IPS-11a (cell line): ENCODE measurements at regions not wholly inside any gene's neighbourhood (a gene's known extent, or its start where the extent isn't known, plus 50 kb on each side); places are given as distances from the start of the nearest gene placed in this dataset.

Source experiments
- H3K4me3 ChIP-seq: one replicate; pipeline ENCODE4 v1.5.1; 2013; ENCODE audit warnings: low read depth, low read length, control low read depth

DNA sequence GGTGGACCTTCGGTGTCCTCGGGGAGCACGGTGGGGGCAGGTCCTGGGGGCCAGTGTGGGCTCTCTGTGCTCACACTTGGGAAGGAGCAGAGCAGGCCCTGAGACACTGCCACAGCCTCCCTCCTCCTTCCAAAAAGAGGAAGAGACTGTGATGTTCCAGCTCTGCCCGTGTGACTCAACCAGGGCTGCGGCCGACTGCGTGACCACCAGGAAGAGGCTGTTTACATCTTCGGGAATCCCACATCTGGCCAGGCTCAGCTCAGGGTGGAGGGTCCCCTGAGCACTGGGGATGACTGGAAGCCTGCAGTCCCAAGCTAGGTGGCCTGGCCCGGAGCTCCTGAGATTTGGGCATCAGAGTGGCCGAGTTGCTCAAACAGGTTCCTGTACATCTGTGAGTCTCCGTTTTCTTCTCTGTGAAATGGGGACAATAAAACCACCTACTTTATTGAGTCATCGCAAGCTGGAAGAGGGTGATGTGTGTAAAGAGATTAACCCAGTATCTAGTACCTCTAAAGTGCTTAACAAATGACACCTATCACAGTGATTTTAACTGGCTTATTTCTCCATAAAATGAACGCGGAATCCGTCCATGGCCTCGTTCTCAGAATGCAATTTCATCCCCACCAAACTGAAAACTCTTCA lies 242.1 kb downstream of the DLL1 start:
- H3K4me3 ChIP-seq = no peak overlapping the region

DNA sequence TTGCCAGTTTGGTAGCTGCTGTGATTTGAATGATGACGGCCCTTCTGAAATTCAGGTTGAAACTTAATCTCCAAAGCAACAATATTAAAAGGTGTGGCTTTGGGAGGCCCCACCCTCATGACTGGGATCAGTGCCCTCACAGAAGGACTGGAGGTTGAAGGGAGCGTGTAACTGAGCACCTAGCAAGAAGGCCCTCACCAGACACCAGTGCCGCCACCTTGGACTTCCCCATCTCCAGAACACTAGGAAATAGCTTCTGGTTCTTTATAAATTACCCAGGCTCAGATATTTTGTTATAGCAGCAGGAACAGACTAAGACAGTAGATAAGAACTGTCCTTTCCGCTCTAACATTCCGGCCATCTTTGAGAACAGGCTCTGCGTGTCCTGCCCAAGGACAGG lies 243.1 kb downstream of the DLL1 start:
- no peak overlapping the region for H3K4me3 ChIP-seq

DNA sequence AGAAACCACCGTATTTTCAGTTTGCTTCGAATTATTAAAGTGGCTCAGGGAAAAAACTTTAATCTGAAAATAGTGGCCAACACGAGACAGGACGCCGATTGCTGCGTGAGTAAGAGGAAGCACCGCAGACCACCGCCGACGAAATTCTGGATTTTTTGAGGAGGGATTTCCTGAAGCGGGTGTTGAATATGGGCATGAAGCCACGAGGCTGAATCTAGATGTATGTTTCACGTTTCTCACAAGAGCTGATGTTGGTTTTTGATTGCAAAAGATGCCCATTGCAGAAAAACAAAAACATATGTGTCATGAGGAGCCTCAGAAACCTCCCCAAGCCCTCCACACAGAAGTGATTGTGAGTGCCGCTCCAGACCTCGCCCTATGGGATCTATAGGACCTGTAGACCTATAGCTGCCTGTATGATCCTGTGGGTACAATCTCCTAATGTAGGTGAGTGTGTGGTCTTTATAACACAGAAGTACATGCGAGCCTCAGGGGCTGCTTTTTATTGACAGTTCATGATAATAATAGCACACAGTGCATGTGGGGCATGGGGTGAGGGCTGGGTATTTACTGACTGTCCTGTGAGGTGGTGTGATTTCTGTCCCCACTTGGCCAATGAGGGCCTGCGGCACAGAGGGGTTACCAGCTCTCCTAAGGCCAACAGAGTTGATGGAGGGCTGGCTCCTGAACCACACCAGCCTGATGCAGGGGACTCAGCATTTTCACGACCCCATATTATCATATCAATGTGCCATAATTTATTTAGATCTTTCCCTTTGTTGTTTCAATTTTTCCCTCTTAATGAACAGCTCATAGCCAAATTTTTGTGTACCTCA lies 243.9 kb downstream of the DLL1 start:
- no peak overlapping the region for H3K4me3 ChIP-seq

DNA sequence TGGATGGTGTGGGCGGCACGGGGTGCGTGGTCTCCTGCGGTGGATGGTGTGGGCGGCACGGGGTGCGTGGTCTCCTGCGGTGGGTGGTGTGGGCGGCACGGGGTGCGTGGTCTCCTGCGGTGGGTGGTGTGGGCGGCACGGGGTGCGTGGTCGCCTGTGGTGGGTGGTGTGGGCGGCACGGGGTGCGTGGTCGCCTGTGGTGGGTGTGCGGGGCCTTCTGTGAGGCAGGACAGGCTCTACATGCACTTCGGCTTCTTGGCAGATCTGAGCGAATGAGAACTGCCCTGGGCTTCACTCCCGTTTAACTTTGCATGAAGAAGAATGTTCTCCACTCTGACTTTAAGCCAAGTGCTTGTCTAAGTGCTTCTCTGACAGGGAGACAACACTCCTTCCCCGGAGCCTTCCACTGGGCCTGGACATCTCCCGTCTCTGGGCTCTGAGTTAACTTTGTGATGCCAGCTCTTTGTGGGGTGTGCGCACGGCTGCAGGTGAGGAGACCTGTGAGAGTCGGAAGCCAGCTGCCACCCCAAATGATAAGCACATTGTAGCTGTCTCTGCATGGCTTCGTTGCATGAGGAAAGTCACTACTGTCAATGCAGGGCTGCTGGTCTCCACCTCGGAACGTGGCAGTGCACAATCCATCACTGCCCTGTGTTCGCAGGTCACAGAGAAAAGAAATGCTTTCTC lies 244.8 kb downstream of the DLL1 start:
- H3K4me3 ChIP-seq = no peak overlapping the region

DNA sequence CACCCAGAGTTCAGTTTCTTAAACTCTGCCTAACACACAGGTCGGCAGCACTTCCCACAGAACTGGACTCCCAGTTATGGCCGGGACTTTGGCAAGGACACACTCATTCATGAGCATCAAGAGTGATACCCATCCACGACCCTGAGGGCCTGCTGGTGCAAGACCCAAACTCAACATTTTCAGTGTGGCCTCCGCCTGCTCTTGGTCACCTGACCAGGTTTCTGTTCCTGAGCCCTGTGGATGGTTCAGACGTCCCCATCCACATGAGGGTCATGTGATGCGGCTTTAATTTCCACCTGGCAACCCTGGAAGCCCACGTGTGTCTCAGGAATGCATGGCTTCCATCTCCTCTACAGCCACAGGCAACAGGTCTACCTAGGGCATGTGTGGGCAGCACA lies 245.3 kb downstream of the DLL1 start:
- H3K4me3 ChIP-seq = no peak overlapping the region

DNA sequence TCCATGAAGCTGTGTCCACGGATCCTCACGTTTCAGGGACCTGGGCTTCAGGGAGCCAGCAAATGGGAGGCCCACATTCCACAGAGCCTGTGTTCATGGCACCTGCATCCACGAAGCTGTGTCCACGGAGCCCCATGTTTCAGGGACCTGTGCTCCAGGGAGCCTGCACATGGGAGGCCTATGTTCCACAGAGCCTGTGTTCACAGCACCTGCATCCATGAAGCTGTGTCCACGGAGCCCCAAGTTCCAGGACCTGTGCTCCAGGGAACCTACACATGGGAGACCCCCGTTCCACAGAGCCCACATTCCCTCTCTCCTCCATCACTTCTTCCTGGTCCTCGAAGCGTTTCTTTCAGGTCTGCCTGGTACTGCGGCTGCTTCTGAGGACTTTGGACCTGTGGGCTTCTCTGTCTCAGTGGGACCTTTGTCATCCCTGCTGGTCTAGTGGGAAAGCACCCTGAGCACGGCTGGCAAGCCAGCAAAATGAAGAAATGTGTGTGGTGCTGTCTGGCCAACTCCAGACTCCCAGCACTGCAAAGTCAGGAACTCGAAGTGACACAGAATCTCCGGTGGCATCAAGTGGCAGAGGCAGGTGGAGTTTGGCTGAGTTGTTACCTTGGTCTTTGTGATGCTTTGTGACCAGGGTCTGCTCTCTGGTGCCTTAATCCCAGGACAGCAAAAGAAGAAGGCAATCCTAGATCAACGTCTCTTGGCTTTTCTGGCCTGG lies 245.9 kb downstream of the DLL1 start:
- H3K4me3 ChIP-seq = no peak overlapping the region

DNA sequence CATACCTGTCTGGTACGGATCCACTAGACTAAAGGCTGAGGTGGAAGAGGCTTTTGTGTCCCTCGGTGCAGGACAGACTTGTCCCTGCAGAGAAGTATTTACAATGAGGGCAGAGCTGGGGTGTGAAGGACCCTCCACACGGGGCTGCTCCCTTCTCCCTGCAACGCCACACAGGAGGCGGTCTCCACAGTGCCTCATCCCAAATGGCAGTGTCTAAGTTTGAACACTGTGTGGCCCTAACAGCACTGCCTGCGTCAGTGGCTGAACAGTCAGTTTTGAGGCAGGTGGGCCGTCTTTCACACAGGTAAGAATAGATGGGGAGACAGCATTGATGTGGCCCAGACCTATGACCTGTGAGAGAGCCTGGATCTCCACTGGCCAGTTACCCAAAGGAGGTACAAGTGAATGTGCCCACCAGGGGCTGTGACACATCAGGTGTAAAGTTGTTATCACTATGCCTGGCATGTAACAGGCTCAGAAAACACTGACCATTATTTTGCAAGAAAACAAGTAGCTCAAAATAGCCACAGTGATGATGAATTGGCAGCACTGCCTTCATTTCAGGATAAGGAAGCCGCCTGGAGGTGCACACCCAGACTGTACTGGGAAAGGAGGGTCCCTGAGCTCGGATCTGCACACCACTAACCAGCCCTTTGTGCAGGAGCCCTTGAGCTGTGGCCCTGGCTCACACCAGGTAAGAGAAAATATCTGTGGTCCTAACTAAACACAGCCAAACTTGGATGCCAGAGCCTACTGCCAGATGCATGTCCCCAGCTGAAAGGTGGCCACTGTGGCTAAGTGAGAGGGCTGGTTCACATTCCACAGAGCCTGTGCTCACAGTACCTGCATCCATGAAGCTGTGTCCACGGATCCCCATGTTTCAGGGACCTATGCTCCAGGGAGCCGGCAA lies 246.7 kb downstream of the DLL1 start:
- no peak overlapping the region for H3K4me3 ChIP-seq

DNA sequence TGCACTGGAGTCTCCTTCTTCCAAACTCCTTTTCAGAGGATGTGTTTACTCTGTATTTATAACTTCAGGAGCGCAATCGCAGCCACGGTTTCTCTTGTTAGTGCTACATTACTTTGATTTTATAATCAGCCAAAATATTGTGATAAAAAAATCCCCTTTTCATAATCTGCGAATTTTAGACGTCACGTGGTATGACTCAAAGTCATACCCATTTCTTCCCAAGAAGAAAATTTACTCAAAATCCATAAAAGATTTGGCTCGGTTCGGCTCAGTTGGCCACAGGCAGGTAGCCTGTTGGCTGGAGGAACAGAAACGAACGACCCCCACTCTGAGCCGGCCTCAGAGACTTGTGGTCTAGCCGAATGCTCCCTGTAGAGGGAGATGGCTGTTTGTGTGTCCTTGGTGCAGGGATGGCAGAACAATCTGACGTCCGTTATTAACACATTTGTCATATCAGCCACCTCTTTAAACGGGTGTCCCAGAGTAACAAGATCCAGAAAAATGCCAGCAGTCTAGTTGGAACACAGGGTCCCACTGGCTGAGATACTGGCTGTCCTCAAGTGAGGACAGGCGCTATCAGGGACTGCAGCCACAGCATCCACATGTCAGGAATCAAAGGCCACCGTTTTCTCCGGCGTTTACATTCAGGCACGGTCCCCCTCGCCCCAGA lies 247.6 kb downstream of the DLL1 start:
- H3K4me3 ChIP-seq = no peak overlapping the region

DNA sequence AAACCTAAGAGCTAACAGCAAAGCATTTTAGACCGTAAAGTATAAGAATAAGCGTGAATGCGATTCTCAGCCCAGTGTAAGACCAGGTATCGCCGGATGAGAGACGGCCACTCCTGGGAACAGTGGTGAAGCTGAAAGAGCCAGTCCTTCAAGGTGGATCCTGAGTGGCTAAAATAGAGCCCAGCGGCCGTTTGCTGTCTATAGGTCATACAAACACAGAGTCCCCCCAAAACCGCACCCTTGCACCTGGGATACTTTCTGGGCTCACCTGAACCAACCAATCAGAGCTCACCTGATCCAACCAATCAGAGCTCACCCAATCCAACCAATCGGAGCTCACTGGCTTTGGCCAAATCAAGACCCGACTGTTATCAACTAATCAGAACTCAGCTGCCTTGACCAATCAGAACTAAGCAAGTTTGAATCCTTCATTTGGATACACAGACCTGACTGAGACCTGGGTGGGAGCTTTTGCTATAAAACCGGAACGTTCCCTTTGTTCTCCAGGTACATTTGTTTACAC lies 248.2 kb downstream of the DLL1 start:
- no peak overlapping the region for H3K4me3 ChIP-seq

DNA sequence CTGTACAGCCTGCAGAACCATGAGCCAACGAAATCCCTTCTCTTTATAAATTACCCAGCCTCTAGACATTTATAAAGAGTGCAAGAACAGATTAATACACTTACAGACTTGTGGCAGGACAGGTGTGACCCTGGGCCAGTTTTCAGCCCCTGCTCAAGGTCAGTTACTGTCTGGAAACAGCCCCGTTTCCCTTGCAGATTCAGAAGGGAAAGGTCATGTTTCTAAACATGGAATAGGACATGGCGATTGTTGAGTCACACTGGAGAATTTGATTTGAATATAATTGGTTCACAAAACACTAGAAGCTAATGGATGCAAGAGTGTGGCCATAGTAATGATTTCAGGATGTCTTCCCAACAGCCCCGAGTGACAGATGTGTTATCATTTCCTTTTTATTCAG lies 248.8 kb downstream of the DLL1 start:
- no peak overlapping the region for H3K4me3 ChIP-seq

DNA sequence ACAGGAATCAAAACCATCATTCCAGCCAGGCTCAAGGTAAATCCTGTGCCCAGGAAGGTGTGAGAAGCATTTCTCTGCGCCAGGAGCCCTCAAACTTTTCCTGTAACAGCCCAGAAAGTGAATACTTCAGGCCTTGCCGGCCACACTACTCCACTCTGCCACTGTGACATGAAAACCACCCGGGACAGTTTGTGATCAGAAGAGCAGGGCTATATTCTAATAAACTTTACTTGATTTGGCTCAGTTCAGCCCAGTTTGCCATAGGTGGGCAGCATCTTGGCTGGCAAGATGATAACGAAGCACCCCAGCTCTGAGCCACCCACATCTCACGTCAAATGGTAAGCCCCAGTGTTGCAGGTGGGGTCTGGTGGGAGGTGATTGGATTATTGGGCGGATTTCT lies 249.4 kb downstream of the DLL1 start:
- H3K4me3 ChIP-seq = no peak overlapping the region

DNA sequence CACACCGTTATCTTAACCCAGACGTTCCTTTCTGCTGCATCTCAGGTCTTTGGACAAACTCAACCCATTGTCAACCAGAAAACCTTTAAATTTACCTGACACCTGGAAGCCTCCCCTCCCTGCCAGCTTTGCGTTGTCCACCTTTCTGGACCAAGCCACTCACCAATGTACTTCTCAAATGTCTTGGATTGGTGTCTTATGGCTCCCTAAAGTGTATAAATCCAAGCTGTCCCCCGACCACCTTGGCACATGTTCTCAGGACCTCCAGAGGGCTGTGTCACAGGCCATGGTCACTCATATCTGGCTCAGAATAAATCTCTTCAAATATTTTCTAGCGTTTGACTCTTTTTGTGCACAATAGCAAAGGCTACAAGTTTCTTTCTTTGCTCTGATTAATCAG lies 250.0 kb downstream of the DLL1 start:
- H3K4me3 ChIP-seq = no peak overlapping the region

DNA sequence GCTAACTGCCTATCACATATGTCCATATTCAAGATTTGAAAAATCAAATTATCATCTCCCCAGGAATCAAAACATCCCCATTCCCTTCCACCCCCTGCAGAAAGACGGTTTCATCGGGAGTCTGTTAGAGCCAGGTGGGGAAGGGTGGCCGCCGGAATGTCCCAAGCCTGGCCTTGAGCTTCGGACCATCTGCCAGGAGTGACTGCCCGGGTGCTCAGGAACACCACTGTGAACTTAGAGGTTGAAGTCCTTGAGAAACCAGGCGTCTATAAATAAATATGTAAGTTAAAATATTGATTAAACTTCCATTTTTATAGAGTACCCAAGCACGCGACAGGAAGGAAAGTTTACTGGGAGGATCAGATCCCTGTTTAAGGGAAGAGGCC lies 250.8 kb downstream of the DLL1 start:
- no peak overlapping the region for H3K4me3 ChIP-seq

DNA sequence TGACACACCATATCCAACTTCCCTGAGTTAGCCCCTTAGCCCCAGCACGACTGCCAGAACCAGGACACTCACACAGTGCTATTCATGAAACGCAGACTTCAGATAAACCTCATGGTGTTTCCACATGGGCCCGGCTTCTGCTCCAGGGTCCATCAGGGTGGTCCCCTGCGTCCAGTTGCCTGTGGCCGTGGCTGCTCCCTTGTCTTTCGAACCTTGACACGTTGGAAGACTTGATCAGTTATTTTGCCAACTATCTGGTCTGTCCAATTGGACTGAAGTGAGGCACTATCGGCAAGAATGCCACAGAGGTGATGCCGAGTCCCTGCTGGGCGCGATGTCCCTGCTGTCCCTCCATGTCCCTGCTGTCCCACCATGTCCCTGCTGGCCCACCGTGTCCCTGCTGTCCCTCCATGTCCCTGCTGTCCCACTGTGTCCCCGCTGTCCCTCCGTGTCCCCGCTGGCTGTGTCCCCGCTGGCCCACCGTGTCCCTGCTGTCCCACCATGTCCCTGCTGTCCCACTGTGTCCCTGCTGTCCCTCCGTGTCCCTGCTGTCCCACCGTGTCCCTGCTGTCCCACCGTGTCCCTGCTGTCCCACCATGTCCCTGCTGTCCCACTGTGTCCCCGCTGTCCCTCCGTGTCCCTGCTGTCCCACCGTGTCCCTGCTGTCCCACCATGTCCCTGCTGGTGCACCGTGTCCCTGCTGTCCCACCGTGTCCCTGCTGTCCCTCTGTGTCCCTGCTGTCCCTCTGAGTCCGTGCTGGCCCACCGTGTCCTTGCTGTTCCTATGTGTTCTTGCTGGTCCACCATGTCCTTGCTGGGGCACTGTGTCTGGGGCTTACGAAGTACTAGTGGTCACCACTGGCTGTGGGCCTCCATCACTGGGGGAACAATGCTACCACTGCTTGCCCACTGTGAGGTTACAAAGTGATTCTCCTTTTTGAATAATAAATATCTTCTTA lies 251.4 kb downstream of the DLL1 start:
- no peak overlapping the region for H3K4me3 ChIP-seq

DNA sequence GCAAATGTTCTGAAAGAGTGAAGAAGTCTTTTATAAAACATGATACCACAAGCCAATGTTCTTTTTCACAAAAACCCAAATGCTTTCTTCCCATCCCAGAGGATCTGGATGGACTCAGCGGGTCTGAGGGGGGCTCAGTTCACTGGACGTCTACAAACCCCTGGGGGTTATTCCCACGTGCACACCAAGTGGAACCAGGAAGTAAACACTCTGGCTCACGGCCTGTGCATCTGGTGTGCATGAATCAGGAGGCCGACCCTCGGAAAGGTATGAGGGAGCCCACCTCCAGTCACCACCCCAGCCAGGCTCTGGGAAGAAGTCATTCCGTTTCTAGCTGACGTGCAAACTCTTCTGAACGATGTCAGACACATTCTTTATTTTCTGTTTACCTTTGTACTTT lies 252.2 kb downstream of the DLL1 start:
- H3K4me3 ChIP-seq = no peak overlapping the region

DNA sequence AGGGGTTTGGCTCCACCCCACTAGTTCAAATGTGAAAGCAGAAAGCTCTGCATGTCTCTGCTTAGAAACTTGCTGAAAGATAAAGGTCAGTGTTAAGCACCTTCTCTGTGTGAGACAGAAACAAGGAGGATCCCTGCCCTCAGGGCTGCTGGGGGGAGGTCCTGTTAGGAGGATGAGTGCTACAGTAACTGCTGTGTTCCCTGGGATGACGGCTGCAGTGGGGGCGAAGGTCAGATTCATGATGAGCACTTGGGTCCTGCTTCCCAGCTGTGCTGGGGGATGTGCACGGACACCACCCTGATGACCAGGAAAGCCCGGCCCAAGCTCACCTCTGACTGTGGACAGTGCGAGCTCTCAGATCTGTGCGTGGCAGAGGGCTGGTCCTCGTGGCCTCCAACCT lies 252.6 kb downstream of the DLL1 start:
- no peak overlapping the region for H3K4me3 ChIP-seq

DNA sequence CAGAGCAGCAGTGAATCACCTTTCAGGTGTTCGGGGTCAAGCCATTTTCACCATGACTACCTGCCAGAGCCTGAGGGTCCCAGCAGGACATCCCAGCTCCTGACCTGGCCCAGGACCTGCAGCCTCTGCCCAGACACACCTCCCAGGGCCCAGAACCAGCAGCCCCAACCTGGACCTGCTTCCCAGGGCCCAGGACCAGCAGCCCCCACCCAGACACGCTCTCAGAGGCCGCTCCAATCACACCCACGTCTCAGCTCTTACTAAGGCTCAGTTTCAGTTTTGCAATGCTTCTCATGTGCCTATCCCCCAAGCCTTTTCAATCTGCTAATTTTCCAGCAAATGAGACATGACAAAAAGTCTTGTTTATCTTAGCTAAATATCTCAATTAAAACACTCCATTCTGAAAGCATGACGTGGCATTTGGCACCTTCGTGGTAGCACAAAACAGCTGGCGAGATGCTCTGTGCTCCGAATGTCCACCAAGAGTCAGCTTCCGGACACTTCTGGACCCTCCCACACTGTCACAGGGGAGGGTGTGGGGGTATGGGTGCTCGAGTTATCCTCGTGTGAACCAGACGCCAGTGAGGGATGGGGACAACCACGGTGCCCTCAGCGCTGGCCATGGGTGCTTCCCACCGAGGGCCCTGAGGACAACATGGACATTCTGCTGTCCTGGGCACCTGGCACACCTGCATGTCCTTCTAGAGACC lies 253.2 kb downstream of the DLL1 start:
- H3K4me3 ChIP-seq = no peak overlapping the region

DNA sequence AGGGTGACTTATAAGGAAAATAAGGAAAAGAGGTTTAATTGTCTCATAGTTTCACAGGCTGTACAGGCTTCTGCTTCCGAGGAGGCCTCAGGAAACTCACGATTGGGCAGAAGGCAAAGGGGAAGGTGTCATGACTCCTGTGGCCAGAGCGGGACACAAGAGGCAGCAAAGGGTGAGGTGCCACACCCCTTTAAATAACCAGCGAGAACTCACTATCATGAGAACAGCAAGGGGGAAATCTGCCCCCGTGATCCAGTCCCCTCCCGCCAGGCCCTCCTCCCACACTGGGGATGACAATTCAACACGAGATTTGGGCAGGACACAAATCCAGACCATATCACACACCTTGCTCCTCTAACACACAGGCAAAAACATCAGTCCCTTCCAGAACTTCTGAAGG lies 254.0 kb downstream of the DLL1 start:
- no peak overlapping the region for H3K4me3 ChIP-seq
